Liver (tissue), 3 donors: ENCODE measurements at regions not wholly inside any gene's neighbourhood (a gene's known extent, or its start where the extent isn't known, plus 50 kb on each side); places are given as distances from the start of the nearest gene placed in this dataset.

ENCODE experiments used
- GABPA ChIP-seq, 2 donors: IDR thresholded peaks in 1 of 2; conservative IDR thresholded peaks in 1 of 2; 2 replicates each; pipeline ENCODE4 v1.6.1; 2016; ENCODE audit warnings: antibody characterized with exemption in 2 of 2, mild to moderate bottlenecking in 1 of 2, moderate library complexity in 1 of 2
- JUND ChIP-seq, 2 donors: IDR thresholded peaks; 2 replicates each; pipeline ENCODE4 v1.6.1; 2016; ENCODE audit warnings: antibody characterized with exemption in 2 of 2
- MAX ChIP-seq: IDR thresholded peaks from 2 replicates; pipeline ENCODE4 v1.6.1; 2016; ENCODE audit warnings: antibody characterized with exemption
- REST ChIP-seq: IDR thresholded peaks from 2 replicates; pipeline ENCODE4 v1.6.1; 2016; ENCODE audit warnings: antibody characterized with exemption, mild to moderate bottlenecking
- RXRA ChIP-seq, 2 donors: IDR thresholded peaks; 2 replicates each; pipeline ENCODE4 v1.6.1; 2017 to 2018; ENCODE audit warnings: antibody characterized with exemption in 2 of 2, mild to moderate bottlenecking in 1 of 2
- YY1 ChIP-seq: IDR thresholded peaks from 2 replicates; pipeline ENCODE4 v1.6.1; 2016; ENCODE audit warnings: antibody characterized with exemption, mild to moderate bottlenecking
- TF ChIP-seq, protein P1 (sequence below): fragments of 150-350 bp; IDR thresholded peaks from 2 replicates; pipeline ENCODE4 v1.5.1; 2017; ENCODE audit warnings: improper control_type of control experiment, low read depth, low read length; ENCODE audit not compliant: missing input control
- donor health status: healthy.
- donor health status: healthy.

DNA sequence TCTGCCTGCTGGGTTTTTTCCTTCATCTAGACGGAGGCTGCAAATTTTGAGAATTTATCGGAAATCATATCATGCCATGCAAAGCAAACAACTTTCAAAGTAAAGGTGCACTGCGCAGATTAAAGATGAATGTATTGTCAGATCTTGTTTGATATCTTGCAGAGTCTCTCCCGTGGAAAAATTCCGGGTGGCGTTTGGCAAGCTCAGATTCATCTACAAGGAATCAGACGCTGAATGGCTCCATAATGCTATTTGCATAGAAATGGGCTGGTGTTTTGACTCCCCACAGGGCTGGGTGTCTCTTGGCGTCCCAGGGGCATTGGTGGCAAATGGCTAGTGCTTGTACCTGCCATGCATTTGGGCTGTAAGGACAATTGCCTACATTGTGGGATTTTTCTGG, 274.0 kb downstream of the VRK1 start:
- TF ChIP-seq, protein P1, sequence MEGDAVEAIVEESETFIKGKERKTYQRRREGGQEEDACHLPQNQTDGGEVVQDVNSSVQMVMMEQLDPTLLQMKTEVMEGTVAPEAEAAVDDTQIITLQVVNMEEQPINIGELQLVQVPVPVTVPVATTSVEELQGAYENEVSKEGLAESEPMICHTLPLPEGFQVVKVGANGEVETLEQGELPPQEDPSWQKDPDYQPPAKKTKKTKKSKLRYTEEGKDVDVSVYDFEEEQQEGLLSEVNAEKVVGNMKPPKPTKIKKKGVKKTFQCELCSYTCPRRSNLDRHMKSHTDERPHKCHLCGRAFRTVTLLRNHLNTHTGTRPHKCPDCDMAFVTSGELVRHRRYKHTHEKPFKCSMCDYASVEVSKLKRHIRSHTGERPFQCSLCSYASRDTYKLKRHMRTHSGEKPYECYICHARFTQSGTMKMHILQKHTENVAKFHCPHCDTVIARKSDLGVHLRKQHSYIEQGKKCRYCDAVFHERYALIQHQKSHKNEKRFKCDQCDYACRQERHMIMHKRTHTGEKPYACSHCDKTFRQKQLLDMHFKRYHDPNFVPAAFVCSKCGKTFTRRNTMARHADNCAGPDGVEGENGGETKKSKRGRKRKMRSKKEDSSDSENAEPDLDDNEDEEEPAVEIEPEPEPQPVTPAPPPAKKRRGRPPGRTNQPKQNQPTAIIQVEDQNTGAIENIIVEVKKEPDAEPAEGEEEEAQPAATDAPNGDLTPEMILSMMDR: no peak
- TF ChIP-seq REST (no peak), RXRA (IDR thresholded peaks at IDR 0.05) (no peak), GABPA (IDR thresholded peaks at IDR 0.05 in 1 of 2, conservative IDR thresholded peaks at IDR 0.05 in 1 of 2) (no peak), MAX (no peak), JUND (IDR thresholded peaks at IDR 0.05) (no peak), YY1 (no peak)
